CD14-positive monocyte (primary cell): ENCODE measurements at regions not wholly inside any gene's neighbourhood (a gene's known extent, or its start where the extent isn't known, plus 50 kb on each side); places are given as distances from the start of the nearest gene placed in this dataset.

ENCODE experiments used
- DNase-seq, 3 donors: peaks; one replicate each; pipeline ENCODE4 v3.0.0-alpha.2; 2011 to 2022
- H2AFZ ChIP-seq: 2 replicates; pipeline ENCODE4 v1.6.0; 2012; ENCODE audit warnings: mild to moderate bottlenecking, low read depth, low read length, inconsistent platforms; ENCODE audit not compliant: insufficient read depth, poor library complexity, severe bottlenecking
- H3K27ac ChIP-seq, 2 donors: 1 replicate in 1 of 2; 2 replicates in 1 of 2; pipeline ENCODE4 v1.5.1; 2012 to 2013; ENCODE audit warnings: low read length in 2 of 2, control low read depth in 1 of 2, inconsistent platforms in 1 of 2, low read depth in 1 of 2, mild to moderate bottlenecking in 1 of 2
- H3K27me3 ChIP-seq, 2 donors: one replicate each; pipeline versions ENCODE4 v1.6.0 to v1.6.1; 2011 to 2013; ENCODE audit warnings: low read length in 2 of 2; ENCODE audit not compliant: control insufficient read depth in 2 of 2, insufficient read depth in 2 of 2
- H3K36me3 ChIP-seq, 2 donors: replicated peaks in 1 of 2; 1 replicate in 1 of 2; 2 replicates in 1 of 2; pipeline versions ENCODE4 v1.5.1 to v1.6.1; 2012 to 2013; ENCODE audit warnings: low read length in 2 of 2, control low read depth in 1 of 2, inconsistent platforms in 1 of 2, mild to moderate bottlenecking in 1 of 2; ENCODE audit not compliant: insufficient read depth in 2 of 2, control insufficient read depth in 1 of 2
- H3K4me1 ChIP-seq, 2 donors: 1 replicate in 1 of 2; 2 replicates in 1 of 2; pipeline versions ENCODE4 v1.5.1 to v1.6.1; 2012 to 2013; ENCODE audit warnings: low read length in 2 of 2, control low read depth in 1 of 2, inconsistent platforms in 1 of 2, mild to moderate bottlenecking in 1 of 2, moderate library complexity in 1 of 2; ENCODE audit not compliant: insufficient read depth in 2 of 2, control insufficient read depth in 1 of 2
- H3K4me2 ChIP-seq: replicated peaks from 2 replicates; pipeline ENCODE3; 2012; ENCODE audit warnings: low read length, moderate library complexity, mild to moderate bottlenecking; ENCODE audit not compliant: poor library complexity, severe bottlenecking; ENCODE audit errors: extremely low read depth
- H3K4me3 ChIP-seq, 3 experiments: fragments of 200-600 bp in 1 of 3; sonication (generic) in 1 of 3; replicated peaks in 1 of 3; 1 replicate in 2 of 3; 2 replicates in 1 of 3; pipeline ENCODE4 v1.5.1; 2011 to 2013; ENCODE audit warnings: low read length in 3 of 3, mild to moderate bottlenecking in 3 of 3, control low read depth in 2 of 3, low read depth in 2 of 3, inconsistent platforms in 1 of 3, moderate library complexity in 1 of 3
- H3K79me2 ChIP-seq: 2 replicates; pipeline ENCODE4 v1.6.0; 2012; ENCODE audit warnings: mild to moderate bottlenecking, control low read depth, inconsistent platforms, low read length, moderate library complexity; ENCODE audit not compliant: insufficient read depth
- H3K9ac ChIP-seq: 2 replicates; pipeline ENCODE4 v1.6.0; 2017; ENCODE audit warnings: low read length, mild to moderate bottlenecking; ENCODE audit not compliant: insufficient read depth, poor library complexity, severe bottlenecking
- H3K9me3 ChIP-seq, 2 donors: replicated peaks in 1 of 2; 1 replicate in 1 of 2; 2 replicates in 1 of 2; pipeline versions ENCODE4 v1.5.1 to v1.6.1; 2012 to 2013; ENCODE audit warnings: low read length in 2 of 2, control low read depth in 1 of 2; ENCODE audit not compliant: control insufficient read depth in 1 of 2, insufficient read depth in 1 of 2
- H4K20me1 ChIP-seq: 2 replicates; pipeline ENCODE4 v1.6.0; 2012; ENCODE audit warnings: mild to moderate bottlenecking, low read length, control low read depth, moderate library complexity; ENCODE audit not compliant: insufficient read depth
- H3K27ac Mint-ChIP-seq, 7 donors: one replicate each; pipeline ENCODE4 v1.8.0; 2020; ENCODE audit warnings: mild to moderate bottlenecking in 7 of 7, mixed read lengths in 7 of 7, moderate library complexity in 6 of 7, inconsistent platforms in 2 of 7
- H3K27me3 Mint-ChIP-seq, 3 donors: one replicate each; pipeline ENCODE4 v1.8.0; 2021 to 2022; ENCODE audit warnings: low read depth in 3 of 3, mild to moderate bottlenecking in 3 of 3, mixed read lengths in 3 of 3, moderate library complexity in 3 of 3, inconsistent platforms in 1 of 3
- H3K36me3 Mint-ChIP-seq, 2 donors: one replicate each; pipeline ENCODE4 v1.8.0; 2020; ENCODE audit warnings: mixed read lengths in 2 of 2, inconsistent platforms in 1 of 2, mild to moderate bottlenecking in 1 of 2
- H3K4me1 Mint-ChIP-seq: one replicate; pipeline ENCODE4 v1.8.0; 2020; ENCODE audit warnings: mild to moderate bottlenecking, mixed read lengths
- H3K4me3 Mint-ChIP-seq, 2 donors: one replicate each; pipeline ENCODE4 v1.8.0; 2020; ENCODE audit warnings: mild to moderate bottlenecking in 2 of 2, mixed read lengths in 2 of 2, moderate library complexity in 1 of 2
- H3K9me3 Mint-ChIP-seq, 7 donors: one replicate each; pipeline ENCODE4 v1.8.0; 2020 to 2022; ENCODE audit warnings: mixed read lengths in 7 of 7, mild to moderate bottlenecking in 6 of 7, moderate library complexity in 6 of 7, inconsistent platforms in 2 of 7
- CTCF ChIP-seq: fragments of 200-600 bp; IDR thresholded peaks from one replicate; pipeline ENCODE4 v1.8.0; 2022; ENCODE audit warnings: antibody characterized with exemption, mild to moderate bottlenecking
- WGBS: methylation state at CpG from one replicate; pipeline ENCODE4 v1.1.5; 2013; ENCODE audit warnings: missing lambda C conversion rate; ENCODE audit not compliant: insufficient coverage; 5-methylcytosine and 5-hydroxymethylcytosine counted together
- intact Hi-C, 2 donors: fragments of 100-400 bp; cut with micrococcal nuclease; formaldehyde crosslinking; loops; one replicate each; pipeline versions ENCODE4 v1.15.0 to v1.15.1; 2023

DNA sequence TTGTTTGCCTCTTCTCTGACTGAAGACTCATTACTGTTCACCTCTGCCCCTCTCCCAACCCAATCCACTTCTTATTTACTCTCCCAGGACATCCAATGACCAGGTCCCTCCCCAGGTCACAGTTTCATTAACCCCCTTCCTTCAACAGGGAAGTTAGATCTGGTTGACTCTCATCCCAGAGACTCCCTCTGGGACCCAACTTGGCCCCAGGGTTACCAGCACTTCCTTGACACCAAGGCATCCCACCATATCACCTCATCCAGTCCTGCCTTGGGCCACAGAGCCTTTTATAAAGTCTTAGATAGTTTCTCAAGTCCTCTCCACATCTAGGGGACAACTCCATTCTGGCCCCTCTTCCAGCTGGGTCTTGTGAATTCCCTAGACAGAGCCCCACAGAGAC is 470.6 kb upstream of the TSHZ3 start:
- H3K27ac Mint-ChIP-seq: no peak overlapping the region

GRCh38 chr19:31821346-31821745 is 472.1 kb upstream of the TSHZ3 start:
- Mint-ChIP-seq H3K27me3 (peaks cover 0 to 4% (median 0%) of the 10 kb centered on the region in 3 donors), H3K4me1 (no peaks in the 10 kb centered on the region), H3K27ac (no peak overlapping the region), H3K9me3 (peaks cover 0 to 9% (median 3%) of the 10 kb centered on the region in 7 donors), H3K36me3 (no peaks in the 10 kb centered on the region), H3K4me3 (no peak overlapping the region)
- Histone ChIP-seq H3K4me3 (no peak overlapping the region), H4K20me1 (no peaks in the 10 kb centered on the region), H3K9ac (no peak overlapping the region), H3K4me2 (no peak overlapping the region), H2AFZ (no peak overlapping the region), H3K79me2 (no peaks in the 10 kb centered on the region), H3K36me3 (no peaks in the 10 kb centered on the region), H3K27me3 (no peaks in the 10 kb centered on the region), H3K9me3 (no peaks in the 10 kb centered on the region), H3K27ac (no peak overlapping the region), H3K4me1 (no peaks in the 10 kb centered on the region)
- TF ChIP-seq CTCF: no peak
- intact Hi-C loops: no loop called here
- 86% methylated on average over 1 of the region's 2 CpGs for WGBS
- no peak for DNase-seq

More for the DNA sequence above, 470.6 kb upstream of the TSHZ3 start:
- Histone ChIP-seq H3K79me2 (no peaks in the 10 kb centered on the region), H3K4me2 (no peak overlapping the region), H3K4me3 (no peak overlapping the region), H3K27ac (no peak overlapping the region), H2AFZ (no peak overlapping the region), H3K27me3 (no peaks in the 10 kb centered on the region), H4K20me1 (no peaks in the 10 kb centered on the region), H3K36me3 (no peaks in the 10 kb centered on the region), H3K9me3 (no peaks in the 10 kb centered on the region), H3K4me1 (no peaks in the 10 kb centered on the region), H3K9ac (no peak overlapping the region)
- H3K36me3 Mint-ChIP-seq: no peaks in the 10 kb centered on the region
- TF ChIP-seq CTCF: no peak
- intact Hi-C loops: no loop called here
- H3K4me1 Mint-ChIP-seq: no peaks in the 10 kb centered on the region
- peaks cover 0 to 4% (median 0%) of the 10 kb centered on the region in 3 donors for H3K27me3 Mint-ChIP-seq
- no peak overlapping the region for H3K4me3 Mint-ChIP-seq
- DNase-seq: no peak
- peaks cover 0 to 9% (median 2%) of the 10 kb centered on the region in 7 donors for H3K9me3 Mint-ChIP-seq
